HG03066 (cell line): ENCODE measurements at regions not wholly inside any gene's neighbourhood (a gene's known extent, or its start where the extent isn't known, plus 50 kb on each side); places are given as distances from the start of the nearest gene placed in this dataset.

Source experiments
- ATAC-seq: cut with Tn5 transposase; IDR thresholded peaks from one replicate; pipeline ENCODE4 v1.9.1; 2021; ENCODE audit warnings: low read depth; ENCODE audit not compliant: unreplicated experiment

- no peak for ATAC-seq
These were observed 466.4 kb downstream of the TDRD15 start for GRCh38 chr2:21590026-21590690.

- no peak for ATAC-seq
These were observed 468.2 kb downstream of the TDRD15 start for GRCh38 chr2:21591926-21592325.

DNA sequence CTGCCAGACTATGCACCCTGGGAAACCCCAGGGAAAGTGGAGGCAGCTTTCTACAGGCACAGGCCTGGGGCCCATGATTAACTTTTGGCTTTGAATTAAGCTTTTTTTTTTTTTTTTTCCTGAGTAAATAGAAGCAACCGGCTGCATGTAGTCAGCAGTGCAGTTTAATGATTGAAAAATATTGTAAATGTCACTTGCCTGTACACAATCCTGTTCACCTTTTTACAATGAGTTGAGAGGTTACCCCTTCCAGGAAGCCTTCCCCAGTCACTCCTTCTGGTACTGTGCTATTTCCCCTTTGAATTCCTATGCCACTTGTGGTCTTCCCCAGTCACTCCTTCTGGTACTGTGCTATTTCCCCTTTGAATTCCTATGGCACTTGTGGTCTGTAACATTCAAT lies 475.6 kb downstream of the TDRD15 start:
- ATAC-seq: no peak

GRCh38 chr2:21602789-21603188 lies 479.0 kb downstream of the TDRD15 start:
- no peak for ATAC-seq

- ATAC-seq: no peak
These were observed 483.8 kb downstream of the TDRD15 start for GRCh38 chr2:21607572-21607971.

DNA sequence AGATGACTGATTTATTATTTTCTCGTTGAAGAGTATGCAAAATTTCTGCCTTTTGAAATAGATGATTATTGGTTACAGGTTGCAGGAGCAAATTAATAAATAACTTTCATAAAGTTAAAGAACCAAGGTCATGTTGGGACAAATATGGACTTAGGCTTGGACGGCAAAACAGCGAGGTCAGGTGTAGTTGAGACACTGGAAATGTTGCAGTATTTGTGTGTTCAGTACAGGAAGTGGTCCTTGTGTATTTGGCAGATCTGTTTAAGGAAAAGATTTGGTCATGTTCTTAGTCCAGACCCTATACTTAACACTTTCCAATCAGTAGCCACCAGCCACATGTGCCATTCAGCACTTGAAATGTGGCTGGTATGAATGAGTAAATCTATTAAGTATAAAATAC lies 486.5 kb downstream of the TDRD15 start:
- no peak for ATAC-seq

GRCh38 chr2:21617885-21618434 lies 494.2 kb downstream of the TDRD15 start:
- no peak for ATAC-seq

DNA sequence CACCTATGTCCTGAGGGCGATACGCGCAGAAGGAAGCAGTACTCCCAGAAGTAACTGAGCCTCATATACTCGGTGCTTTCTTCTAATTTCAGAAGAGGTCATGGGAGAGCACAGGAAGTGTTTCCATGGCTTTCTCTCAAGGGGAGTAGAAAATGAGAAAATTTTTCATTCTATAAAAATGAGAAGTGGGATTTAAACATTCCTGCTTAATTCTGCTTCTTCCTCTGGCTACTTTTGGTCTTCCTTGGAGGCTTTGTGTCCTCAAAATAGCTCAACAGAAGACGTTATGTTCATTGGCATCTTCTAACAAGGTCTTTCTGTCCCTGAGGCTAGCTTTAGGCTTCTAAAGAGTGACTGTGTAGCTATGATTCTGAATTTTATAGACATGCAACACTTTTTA lies 497.0 kb downstream of the TDRD15 start:
- ATAC-seq: no peak

GRCh38 chr2:21627938-21628337 lies 504.2 kb downstream of the TDRD15 start:
- ATAC-seq: no peak

DNA sequence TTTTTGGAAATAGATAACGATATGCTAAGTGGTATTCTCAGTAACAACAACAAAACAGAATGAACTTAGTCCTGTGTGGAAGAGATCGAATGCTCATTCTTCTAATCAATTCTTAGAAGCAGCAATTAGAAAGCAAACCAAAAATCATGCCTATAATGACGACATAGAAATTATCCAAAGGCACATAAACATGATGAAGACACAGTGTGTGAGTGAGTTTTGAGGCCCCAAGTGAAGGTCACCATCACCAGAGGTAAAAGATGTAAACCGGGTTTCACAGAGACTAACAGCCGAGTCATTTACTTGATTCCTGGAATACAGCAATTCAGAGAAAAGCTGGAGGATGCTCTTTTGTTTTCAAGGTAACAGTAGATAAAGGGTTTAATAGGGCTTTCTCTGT lies 509.2 kb downstream of the TDRD15 start:
- no peak for ATAC-seq

DNA sequence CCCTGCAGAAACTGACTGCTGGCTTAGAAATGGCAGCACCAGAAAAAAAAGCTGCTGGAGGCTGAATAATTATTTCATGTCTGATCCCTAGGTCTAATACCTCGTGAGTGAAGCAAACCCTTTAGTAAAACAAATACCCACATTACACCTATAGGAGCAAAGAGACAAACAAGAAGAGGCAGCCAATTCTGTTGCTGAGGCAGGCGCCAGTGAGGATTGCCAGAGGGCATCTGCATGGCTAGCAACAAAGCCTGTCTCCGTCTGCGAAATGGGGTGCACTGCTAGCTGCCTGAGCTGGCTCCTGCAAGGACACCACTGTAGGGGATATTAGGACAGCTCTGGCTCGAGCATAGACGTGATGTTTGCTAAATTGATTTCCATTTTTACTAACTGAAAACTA lies 509.7 kb downstream of the TDRD15 start:
- ATAC-seq: no peak

GRCh38 chr2:21633911-21634310 lies 510.1 kb downstream of the TDRD15 start:
- no peak for ATAC-seq

DNA sequence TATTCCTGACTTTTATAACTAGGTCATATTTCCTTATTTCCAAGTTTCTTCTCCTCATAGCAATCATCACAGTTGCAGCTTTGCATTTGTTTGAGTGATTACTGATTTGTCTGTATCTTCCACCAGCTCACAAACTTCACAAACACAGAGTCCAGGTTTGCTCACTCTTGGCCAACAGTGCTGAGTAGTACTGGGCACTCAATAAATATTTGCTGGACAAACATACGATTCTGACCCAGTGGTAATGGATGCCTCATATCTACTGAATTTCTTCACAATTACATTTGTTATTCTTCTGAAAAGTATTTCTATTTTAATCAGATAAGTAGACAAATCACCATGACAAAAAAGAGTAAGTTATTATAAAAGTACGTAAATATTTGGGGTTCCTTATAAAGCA lies 516.3 kb downstream of the TDRD15 start:
- no peak for ATAC-seq

- no peak for ATAC-seq
These were observed 518.9 kb downstream of the TDRD15 start for GRCh38 chr2:21642647-21643046.

DNA sequence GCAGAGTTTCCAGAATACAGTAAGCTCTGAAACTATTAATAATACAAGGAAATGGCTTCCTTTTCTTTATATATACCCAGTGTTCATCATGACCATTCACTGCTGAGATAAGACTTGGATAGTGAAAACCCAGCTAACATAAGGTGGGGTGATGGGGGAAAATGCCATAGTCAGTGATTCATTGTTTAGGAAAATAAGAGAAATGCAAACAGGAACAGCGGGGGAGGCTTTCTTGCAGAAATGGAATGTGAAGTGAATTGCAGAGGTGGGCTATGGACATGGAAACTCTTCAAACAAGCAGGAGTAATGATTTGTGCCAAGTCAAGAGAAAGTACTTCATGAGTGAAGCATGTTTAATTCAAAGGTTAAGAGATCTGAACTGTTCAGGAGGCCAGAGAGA lies 519.4 kb downstream of the TDRD15 start:
- ATAC-seq: no peak

DNA sequence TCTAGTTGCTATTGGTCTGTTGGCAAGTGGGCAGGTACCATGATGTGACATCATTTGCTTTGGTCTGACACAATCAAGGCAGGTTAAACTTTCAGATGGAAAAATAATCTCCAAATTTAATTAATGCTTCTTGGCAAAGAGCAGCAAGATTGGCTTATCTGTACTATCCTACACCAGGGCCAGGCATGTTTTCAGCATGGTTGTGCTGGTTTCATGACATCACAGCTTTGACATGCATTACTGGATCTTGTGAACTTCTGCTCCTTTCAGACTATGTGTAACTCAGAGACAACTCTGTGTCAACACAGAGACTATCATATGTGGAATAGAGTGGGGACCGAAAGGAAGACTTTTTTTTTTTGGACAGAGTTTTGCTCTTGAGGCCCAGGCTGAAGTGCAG lies 520.5 kb downstream of the TDRD15 start:
- ATAC-seq: no peak

DNA sequence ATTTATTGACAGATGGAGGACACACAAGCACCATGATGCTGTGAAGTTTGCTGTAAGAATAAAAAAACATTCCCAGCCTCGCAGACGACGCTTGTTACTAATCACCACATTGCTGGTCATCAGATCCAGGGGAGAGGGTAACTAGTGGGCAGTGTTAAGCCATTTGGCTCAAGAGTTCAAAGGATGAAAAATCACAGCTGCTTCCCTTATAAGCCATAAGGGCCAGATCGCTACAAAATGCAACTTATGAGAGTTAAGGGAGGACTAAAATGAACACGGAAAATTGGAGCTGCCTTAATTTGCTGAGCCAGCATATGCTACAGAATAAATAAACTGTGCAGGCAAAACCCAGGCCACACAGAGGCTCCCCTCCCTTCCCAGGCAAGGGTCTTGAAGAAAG lies 522.6 kb downstream of the TDRD15 start:
- ATAC-seq: no peak

DNA sequence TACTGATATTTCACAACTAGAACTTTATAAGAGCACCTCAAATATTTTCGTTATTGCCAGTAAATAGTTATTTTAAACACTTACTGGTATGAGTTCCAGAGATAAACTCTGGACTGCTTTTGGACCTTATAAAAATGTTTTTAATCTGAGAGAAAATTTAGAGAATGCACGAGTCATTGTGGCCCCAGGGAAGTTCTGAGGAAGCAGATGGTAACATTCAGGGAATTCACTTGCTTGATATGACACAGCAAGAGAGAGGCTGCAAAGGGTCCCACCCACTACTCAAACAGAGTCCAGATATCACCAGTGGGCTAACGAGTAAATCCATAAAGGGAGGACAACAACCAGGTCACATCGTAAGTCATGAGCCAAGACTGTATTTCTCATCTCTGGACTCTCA lies 526.8 kb downstream of the TDRD15 start:
- ATAC-seq: no peak

GRCh38 chr2:21655136-21655535 lies 531.4 kb downstream of the TDRD15 start:
- ATAC-seq: no peak

DNA sequence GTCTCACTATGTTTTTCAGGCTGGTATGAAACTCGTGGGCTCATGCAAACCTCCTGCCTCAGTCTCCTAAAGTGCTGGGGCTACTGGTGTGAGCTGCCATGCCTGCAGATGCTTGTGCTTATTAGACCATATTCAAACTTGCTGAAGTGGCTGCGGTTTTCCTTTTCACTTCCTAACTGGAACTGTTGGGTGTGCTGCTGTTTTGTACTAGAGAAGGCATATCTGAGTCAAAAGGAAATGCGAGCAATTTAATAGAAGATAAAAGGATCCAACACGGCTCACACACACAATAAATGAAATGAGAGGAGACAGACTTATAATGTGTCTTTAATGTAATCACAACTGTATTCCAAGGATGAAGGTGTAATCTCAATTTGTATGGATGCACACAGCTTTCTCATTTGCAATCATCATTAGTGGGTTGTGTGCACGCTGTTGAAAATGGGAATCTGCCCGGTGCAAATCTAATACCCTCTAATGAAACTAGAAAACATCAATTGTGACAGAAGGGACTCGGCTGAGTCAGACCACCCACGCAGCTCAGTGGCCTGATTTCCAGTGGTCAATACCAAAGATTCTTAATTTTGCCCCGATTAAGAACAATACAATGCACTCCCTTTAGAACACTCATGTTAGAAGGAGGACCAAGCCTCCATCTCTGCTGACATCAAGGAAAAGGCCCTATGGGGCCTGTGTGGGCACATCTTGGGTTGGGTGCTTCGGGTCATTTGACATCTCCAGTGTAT lies 532.7 kb downstream of the TDRD15 start:
- no peak for ATAC-seq

DNA sequence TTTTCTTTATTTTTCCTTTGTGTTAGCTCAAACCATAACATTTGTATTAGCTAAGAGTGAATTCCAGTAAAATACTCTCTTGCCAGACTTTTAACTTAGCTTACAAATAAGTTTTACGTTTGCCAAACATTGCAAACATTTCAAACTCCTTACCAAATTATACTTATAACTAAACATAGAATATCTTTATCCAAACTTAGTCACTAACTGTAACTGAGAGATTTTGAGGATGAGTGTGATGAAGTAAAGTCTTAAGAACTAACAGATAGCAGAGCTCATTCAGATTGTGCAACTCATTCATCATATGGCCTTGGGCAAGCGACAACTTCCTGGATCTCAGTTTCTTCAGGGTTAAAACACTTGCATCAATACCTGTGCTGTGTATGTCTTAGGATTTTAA lies 533.7 kb downstream of the TDRD15 start:
- no peak for ATAC-seq

DNA sequence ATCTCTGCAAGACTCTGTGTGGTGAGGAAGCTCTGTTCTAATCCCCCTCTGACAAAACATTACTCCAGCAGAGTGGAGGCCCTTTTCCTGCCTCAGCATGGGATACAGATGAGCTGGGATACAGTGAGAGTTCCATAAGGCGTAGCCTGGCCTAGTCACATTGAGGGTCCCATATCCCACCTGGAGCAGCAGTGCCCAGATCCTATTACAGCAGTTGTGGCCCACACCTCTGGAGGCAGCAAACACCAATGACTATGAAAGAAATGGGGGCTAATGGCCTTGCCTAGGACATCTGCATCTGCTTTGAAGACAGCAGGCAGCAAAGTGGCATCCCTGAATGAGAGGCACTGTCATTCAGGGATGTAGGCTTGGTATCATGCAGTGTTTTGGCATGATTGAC lies 534.5 kb downstream of the TDRD15 start:
- ATAC-seq: no peak
